ENCODE measurements at regions not wholly inside any gene's neighbourhood (a gene's known extent, or its start where the extent isn't known, plus 50 kb on each side); places are given as distances from the start of the nearest gene placed in this dataset.

GRCh38 chr3:106245400-106245799 is 376.6 kb upstream of the CBLB start:
- no peaks in the 10 kb centered on the region for H3K9me3 Mint-ChIP-seq (ENCODE audit: unreplicated experiment)
- H3K27me3 Mint-ChIP-seq (ENCODE audit: unreplicated experiment), result no peaks in the 10 kb centered on the region
- no peaks in the 10 kb centered on the region for H3K4me1 Mint-ChIP-seq (ENCODE audit: unreplicated experiment)
- H3K4me3 Mint-ChIP-seq (ENCODE audit: unreplicated experiment), result no peak overlapping the region
- no peak for DNase-seq (ENCODE audit: low spot score)
- no peak for TF ChIP-seq CTCF (IDR thresholded peaks at IDR 0.05; ENCODE audit: unreplicated experiment)
- no peak overlapping the region for H3K27ac Mint-ChIP-seq (ENCODE audit: unreplicated experiment)
- no peaks in the 10 kb centered on the region for H3K36me3 Mint-ChIP-seq (ENCODE audit: low read depth, unreplicated experiment)

- no peaks in the 10 kb centered on the region for H3K4me1 Mint-ChIP-seq (ENCODE audit: unreplicated experiment)
- H3K27ac Mint-ChIP-seq (ENCODE audit: unreplicated experiment), result no peak overlapping the region
- no peak overlapping the region for H3K4me3 Mint-ChIP-seq (ENCODE audit: unreplicated experiment)
- H3K9me3 Mint-ChIP-seq (ENCODE audit: unreplicated experiment), result no peaks in the 10 kb centered on the region
- no peaks in the 10 kb centered on the region for H3K36me3 Mint-ChIP-seq (ENCODE audit: low read depth, unreplicated experiment)
- no peaks in the 10 kb centered on the region for H3K27me3 Mint-ChIP-seq (ENCODE audit: unreplicated experiment)
- no peak for TF ChIP-seq CTCF (IDR thresholded peaks at IDR 0.05; ENCODE audit: unreplicated experiment)
- no peak for DNase-seq (ENCODE audit: low spot score)
These were observed 379.3 kb upstream of the CBLB start for GRCh38 chr3:106247902-106248684.

- Mint-ChIP-seq H3K9me3 (ENCODE audit: unreplicated experiment) (no peaks in the 10 kb centered on the region), H3K36me3 (ENCODE audit: low read depth, unreplicated experiment) (no peaks in the 10 kb centered on the region)
- no peak for TF ChIP-seq CTCF (IDR thresholded peaks at IDR 0.05; ENCODE audit: unreplicated experiment)
These were observed 380.3 kb upstream of the CBLB start for GRCh38 chr3:106249159-106249558.

GRCh38 chr3:106249981-106250380 is 381.2 kb upstream of the CBLB start:
- Mint-ChIP-seq H3K27ac (ENCODE audit: unreplicated experiment) (no peak overlapping the region), H3K36me3 (ENCODE audit: low read depth, unreplicated experiment) (no peaks in the 10 kb centered on the region), H3K27me3 (ENCODE audit: unreplicated experiment) (no peaks in the 10 kb centered on the region), H3K4me1 (ENCODE audit: unreplicated experiment) (no peaks in the 10 kb centered on the region), H3K4me3 (ENCODE audit: unreplicated experiment) (no peak overlapping the region), H3K9me3 (ENCODE audit: unreplicated experiment) (no peaks in the 10 kb centered on the region)
- no peak for DNase-seq (ENCODE audit: low spot score)
- no peak for TF ChIP-seq CTCF (IDR thresholded peaks at IDR 0.05; ENCODE audit: unreplicated experiment)

More at GRCh38 chr3:106249159-106249558, 380.3 kb upstream of the CBLB start:
- no peak for DNase-seq (ENCODE audit: low spot score)
- Mint-ChIP-seq H3K4me1 (ENCODE audit: unreplicated experiment) (no peaks in the 10 kb centered on the region), H3K4me3 (ENCODE audit: unreplicated experiment) (no peak overlapping the region), H3K27me3 (ENCODE audit: unreplicated experiment) (no peaks in the 10 kb centered on the region), H3K27ac (ENCODE audit: unreplicated experiment) (no peak overlapping the region)

GRCh38 chr3:106251160-106251892 is 382.5 kb upstream of the CBLB start:
- TF ChIP-seq CTCF (IDR thresholded peaks at IDR 0.05; ENCODE audit: unreplicated experiment), result no peak
- H3K9me3 Mint-ChIP-seq (ENCODE audit: unreplicated experiment), result no peaks in the 10 kb centered on the region
- no peaks in the 10 kb centered on the region for H3K27me3 Mint-ChIP-seq (ENCODE audit: unreplicated experiment)
- no peak for DNase-seq (ENCODE audit: low spot score)
- no peak overlapping the region for H3K4me3 Mint-ChIP-seq (ENCODE audit: unreplicated experiment)
- H3K27ac Mint-ChIP-seq (ENCODE audit: unreplicated experiment), result no peak overlapping the region
- H3K4me1 Mint-ChIP-seq (ENCODE audit: unreplicated experiment), result no peaks in the 10 kb centered on the region
- H3K36me3 Mint-ChIP-seq (ENCODE audit: low read depth, unreplicated experiment), result no peaks in the 10 kb centered on the region

Measured in endothelial cell (in vitro differentiated cells).